ENCODE measurements at regions not wholly inside any gene's neighbourhood (a gene's known extent, or its start where the extent isn't known, plus 50 kb on each side); places are given as distances from the start of the nearest gene placed in this dataset. TPM values are rescaled to one million over a fixed set of nuclear protein-coding genes. Genes with fewer than 3 reads are reported as not detected.

DNA sequence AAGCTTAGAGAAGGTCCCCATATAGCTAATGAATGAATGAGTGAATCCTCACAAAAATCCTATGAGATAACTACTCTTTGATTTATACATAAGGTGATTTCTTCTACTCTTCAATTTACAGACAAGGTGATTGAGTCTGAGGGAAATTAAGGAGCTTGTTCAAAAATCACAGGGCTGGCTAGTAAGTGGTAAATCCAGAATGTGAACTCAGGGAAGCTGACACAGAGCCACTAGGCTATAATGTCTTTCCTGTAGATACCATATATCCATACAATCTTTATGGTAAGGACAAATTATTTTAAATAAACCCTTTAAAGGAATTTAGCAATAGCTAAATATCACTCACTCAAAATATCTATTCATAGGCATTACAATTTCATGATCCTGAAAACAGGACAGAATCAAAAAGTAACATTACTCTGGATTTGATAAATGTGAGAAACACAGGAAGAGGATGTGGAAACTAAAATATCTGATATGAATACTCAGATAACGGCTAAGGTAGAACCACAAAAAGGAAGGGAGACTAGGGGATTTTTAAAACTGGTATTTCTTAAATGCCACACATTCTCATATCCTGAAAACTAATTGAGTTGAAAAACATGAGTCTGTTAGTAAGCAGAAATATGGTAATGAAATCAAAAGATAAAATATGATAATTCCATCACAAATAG lies 108.2 kb downstream of the NBPF12 start:
- TF ChIP-seq, protein P1, sequence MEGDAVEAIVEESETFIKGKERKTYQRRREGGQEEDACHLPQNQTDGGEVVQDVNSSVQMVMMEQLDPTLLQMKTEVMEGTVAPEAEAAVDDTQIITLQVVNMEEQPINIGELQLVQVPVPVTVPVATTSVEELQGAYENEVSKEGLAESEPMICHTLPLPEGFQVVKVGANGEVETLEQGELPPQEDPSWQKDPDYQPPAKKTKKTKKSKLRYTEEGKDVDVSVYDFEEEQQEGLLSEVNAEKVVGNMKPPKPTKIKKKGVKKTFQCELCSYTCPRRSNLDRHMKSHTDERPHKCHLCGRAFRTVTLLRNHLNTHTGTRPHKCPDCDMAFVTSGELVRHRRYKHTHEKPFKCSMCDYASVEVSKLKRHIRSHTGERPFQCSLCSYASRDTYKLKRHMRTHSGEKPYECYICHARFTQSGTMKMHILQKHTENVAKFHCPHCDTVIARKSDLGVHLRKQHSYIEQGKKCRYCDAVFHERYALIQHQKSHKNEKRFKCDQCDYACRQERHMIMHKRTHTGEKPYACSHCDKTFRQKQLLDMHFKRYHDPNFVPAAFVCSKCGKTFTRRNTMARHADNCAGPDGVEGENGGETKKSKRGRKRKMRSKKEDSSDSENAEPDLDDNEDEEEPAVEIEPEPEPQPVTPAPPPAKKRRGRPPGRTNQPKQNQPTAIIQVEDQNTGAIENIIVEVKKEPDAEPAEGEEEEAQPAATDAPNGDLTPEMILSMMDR (IDR thresholded peaks at IDR 0.05; ENCODE audit: insufficient read depth, low read depth, low read length), result no peak
- DNase-seq (ENCODE audit: low read depth), result no peak

More for the DNA sequence above, 108.2 kb downstream of the NBPF12 start:
- H3K4me3 ChIP-seq (ENCODE audit: low read depth, low read length), result no peak overlapping the region

Small RNA genes lying in the stretch of these regions (small RNA-seq; reads per million reads assigned to genes)
- not detected for gene RNU1-151P

Measured in fibroblast of villous mesenchyme (primary cell).